HL-60 (cell line): ENCODE measurements at regions not wholly inside any gene's neighbourhood (a gene's known extent, or its start where the extent isn't known, plus 50 kb on each side); places are given as distances from the start of the nearest gene placed in this dataset.

Experiments used
- POLR2AphosphoS5 ChIP-seq: IDR thresholded peaks from 2 replicates; pipeline ENCODE4 v1.6.1; 2012; ENCODE audit warnings: low read depth
- SPI1 ChIP-seq: IDR thresholded peaks from 2 replicates; pipeline ENCODE4 v1.6.1; 2012; ENCODE audit warnings: low read depth, mild to moderate bottlenecking, borderline replicate concordance
- TF ChIP-seq, protein P1 (sequence below): IDR thresholded peaks from 2 replicates; pipeline ENCODE4 v1.6.1; 2012; ENCODE audit warnings: low read depth; ENCODE audit not compliant: insufficient replicate concordance
- TF ChIP-seq, protein P2 (sequence below): IDR thresholded peaks from one replicate; pipeline ENCODE4 v1.5.1; 2011; ENCODE audit warnings: low read length, control low read depth, inconsistent platforms; ENCODE audit not compliant: insufficient read depth

DNA sequence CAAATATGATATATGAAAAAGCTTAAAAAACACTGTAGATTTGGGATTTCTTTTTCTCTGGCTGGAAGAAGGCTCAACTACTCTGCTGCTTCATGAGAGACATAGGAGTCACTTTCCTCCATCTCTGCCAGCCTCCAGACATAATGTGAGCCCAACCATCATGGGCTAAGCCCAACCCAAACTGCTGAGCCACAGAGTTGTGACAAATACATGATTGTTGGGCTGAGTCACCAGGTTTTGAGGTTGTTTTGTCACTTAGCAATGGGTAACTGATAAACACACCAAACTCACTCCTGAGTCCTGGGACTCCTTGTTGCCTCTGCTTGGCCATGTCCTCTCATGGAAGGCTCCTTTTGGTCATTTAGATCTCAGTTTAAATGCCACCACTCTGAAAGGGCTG is 381.8 kb upstream of the FZD8 start:
- TF ChIP-seq, protein P1, sequence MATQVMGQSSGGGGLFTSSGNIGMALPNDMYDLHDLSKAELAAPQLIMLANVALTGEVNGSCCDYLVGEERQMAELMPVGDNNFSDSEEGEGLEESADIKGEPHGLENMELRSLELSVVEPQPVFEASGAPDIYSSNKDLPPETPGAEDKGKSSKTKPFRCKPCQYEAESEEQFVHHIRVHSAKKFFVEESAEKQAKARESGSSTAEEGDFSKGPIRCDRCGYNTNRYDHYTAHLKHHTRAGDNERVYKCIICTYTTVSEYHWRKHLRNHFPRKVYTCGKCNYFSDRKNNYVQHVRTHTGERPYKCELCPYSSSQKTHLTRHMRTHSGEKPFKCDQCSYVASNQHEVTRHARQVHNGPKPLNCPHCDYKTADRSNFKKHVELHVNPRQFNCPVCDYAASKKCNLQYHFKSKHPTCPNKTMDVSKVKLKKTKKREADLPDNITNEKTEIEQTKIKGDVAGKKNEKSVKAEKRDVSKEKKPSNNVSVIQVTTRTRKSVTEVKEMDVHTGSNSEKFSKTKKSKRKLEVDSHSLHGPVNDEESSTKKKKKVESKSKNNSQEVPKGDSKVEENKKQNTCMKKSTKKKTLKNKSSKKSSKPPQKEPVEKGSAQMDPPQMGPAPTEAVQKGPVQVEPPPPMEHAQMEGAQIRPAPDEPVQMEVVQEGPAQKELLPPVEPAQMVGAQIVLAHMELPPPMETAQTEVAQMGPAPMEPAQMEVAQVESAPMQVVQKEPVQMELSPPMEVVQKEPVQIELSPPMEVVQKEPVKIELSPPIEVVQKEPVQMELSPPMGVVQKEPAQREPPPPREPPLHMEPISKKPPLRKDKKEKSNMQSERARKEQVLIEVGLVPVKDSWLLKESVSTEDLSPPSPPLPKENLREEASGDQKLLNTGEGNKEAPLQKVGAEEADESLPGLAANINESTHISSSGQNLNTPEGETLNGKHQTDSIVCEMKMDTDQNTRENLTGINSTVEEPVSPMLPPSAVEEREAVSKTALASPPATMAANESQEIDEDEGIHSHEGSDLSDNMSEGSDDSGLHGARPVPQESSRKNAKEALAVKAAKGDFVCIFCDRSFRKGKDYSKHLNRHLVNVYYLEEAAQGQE: no peak
- TF ChIP-seq, protein P2, sequence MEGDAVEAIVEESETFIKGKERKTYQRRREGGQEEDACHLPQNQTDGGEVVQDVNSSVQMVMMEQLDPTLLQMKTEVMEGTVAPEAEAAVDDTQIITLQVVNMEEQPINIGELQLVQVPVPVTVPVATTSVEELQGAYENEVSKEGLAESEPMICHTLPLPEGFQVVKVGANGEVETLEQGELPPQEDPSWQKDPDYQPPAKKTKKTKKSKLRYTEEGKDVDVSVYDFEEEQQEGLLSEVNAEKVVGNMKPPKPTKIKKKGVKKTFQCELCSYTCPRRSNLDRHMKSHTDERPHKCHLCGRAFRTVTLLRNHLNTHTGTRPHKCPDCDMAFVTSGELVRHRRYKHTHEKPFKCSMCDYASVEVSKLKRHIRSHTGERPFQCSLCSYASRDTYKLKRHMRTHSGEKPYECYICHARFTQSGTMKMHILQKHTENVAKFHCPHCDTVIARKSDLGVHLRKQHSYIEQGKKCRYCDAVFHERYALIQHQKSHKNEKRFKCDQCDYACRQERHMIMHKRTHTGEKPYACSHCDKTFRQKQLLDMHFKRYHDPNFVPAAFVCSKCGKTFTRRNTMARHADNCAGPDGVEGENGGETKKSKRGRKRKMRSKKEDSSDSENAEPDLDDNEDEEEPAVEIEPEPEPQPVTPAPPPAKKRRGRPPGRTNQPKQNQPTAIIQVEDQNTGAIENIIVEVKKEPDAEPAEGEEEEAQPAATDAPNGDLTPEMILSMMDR: no peak
- no peak for TF ChIP-seq POLR2AphosphoS5
- TF ChIP-seq SPI1: no peak
